ENCODE measurements at regions not wholly inside any gene's neighbourhood (a gene's known extent, or its start where the extent isn't known, plus 50 kb on each side); places are given as distances from the start of the nearest gene placed in this dataset.

DNA sequence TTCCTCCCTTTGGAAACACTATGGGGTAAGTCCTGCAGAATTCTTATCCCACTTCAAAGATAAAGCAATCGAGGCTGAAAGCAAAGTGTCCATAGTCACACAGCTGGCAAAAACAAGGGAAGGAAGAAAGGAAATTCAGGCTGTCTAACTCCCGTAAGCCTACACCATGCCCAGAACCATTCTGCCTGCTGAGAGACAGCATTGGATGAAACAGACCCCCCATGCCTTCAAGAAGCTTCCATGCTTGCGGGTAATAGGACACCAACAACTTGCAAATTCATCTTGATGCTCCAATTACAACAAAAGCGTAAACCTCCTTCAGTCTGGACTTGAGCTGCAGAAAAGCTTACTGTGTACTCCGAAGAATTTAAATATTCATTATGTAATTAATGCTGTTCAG, 181.1 kb upstream of the WWC1 start:
- DNase-seq (ENCODE audit: low read depth) = no peak
- H3K4me3 ChIP-seq (ENCODE audit: low read length) = no peak overlapping the region
- TF ChIP-seq, protein P1, sequence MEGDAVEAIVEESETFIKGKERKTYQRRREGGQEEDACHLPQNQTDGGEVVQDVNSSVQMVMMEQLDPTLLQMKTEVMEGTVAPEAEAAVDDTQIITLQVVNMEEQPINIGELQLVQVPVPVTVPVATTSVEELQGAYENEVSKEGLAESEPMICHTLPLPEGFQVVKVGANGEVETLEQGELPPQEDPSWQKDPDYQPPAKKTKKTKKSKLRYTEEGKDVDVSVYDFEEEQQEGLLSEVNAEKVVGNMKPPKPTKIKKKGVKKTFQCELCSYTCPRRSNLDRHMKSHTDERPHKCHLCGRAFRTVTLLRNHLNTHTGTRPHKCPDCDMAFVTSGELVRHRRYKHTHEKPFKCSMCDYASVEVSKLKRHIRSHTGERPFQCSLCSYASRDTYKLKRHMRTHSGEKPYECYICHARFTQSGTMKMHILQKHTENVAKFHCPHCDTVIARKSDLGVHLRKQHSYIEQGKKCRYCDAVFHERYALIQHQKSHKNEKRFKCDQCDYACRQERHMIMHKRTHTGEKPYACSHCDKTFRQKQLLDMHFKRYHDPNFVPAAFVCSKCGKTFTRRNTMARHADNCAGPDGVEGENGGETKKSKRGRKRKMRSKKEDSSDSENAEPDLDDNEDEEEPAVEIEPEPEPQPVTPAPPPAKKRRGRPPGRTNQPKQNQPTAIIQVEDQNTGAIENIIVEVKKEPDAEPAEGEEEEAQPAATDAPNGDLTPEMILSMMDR (IDR thresholded peaks at IDR 0.05; ENCODE audit: insufficient read depth, low read depth, low read length, missing control alignments) = no peak

DNA sequence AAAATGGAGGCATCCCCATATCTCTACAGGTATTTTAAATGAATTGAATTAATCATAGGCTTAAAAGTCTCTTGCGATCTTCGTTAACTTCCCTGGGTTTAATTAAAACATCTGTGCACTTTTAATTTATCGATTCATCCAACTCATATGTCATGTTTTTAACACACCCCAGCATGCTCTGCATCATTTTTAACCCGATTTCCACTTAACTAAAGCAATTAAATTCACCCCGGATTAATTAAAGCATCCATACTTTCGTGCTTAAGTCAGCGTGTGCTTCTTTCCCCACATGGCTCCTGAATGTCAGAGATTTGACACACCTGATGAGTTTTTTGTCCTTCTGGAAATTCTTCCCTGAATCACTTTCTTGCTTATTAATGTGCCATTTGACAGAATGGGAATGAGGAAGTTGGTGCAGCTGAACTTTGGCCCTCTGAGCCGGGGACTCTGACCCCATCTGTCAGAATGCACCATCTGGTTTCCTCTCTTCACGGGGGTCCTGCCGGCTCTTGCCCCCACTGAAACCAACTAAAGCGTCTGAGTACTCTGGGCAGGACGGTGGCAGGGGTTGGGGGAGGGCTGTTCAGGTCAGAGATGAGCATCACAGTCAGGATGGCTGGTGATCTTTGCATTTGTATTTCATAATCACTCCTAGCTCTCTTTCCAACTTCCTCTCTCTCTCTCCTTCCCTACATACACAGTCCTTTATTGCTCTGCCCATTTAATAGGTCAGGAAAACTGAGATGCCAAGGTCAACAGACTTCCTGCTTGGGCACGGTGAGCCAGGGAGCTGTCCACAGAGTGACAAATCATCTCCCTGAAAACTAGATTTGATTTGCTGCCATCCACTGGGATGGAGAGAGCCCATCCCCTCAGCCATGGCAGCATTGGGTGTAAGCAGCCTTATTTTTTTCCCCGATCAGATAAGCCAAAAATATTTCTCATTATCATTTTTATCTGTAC, 180.3 kb upstream of the WWC1 start:
- DNase-seq (ENCODE audit: low read depth) = no peak
- no peak overlapping the region for H3K4me3 ChIP-seq (ENCODE audit: low read length)
- TF ChIP-seq, protein P1 (IDR thresholded peaks at IDR 0.05; ENCODE audit: insufficient read depth, low read depth, low read length, missing control alignments) = no peak

DNA sequence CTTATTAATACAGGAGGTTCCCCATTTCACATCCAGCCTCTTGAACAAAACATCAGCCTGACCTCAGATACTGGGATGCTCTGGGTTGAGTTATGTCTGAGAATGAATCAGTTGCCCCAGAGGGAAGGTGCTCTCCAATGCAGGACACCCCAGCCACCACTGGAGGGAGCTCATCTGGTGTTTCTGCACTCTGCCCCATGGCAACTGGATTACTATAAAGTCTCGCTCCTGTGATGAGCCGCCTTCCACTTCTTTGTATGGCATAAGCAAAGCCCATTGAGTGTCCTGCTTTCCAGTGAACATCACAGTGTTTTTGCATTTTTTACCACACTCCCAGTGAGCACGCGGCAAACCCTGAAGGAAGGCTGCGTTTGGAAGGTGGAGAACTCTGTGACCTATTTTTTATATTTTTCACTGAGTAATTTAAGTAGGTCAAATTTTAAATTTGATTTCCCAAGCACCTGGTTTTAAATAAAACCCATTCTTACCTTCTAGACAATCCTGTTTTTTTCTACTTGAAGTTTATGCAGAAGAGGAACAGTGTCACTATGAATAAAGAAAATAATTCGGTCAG, 176.9 kb upstream of the WWC1 start:
- TF ChIP-seq, protein P1 (IDR thresholded peaks at IDR 0.05; ENCODE audit: insufficient read depth, low read depth, low read length, missing control alignments) = peak; percentile 82
- H3K4me3 ChIP-seq (ENCODE audit: low read length) = no peak overlapping the region
- DNase-seq (ENCODE audit: low read depth) = peak; percentile 72

DNA sequence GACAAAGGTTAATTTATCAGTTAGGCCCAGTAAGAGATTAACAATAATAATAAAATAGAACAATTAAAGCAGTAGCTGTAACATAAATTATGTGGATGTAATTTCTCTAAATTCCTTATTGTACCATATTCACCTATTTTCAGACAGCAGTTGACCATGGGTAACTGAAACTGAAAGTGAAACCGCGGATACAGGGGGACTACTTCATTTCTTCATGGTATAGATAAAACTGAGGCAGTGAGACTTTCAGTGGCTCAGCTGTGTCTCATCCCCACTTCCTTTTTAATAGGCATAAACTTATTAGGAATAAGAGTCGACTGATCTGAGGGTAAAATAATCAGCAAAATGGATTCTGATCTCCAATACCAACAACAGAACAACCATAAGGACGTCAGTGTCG, 174.0 kb upstream of the WWC1 start:
- no peak overlapping the region for H3K4me3 ChIP-seq (ENCODE audit: low read length)
- TF ChIP-seq, protein P1 (IDR thresholded peaks at IDR 0.05; ENCODE audit: insufficient read depth, low read depth, low read length, missing control alignments) = no peak
- no peak for DNase-seq (ENCODE audit: low read depth)

DNA sequence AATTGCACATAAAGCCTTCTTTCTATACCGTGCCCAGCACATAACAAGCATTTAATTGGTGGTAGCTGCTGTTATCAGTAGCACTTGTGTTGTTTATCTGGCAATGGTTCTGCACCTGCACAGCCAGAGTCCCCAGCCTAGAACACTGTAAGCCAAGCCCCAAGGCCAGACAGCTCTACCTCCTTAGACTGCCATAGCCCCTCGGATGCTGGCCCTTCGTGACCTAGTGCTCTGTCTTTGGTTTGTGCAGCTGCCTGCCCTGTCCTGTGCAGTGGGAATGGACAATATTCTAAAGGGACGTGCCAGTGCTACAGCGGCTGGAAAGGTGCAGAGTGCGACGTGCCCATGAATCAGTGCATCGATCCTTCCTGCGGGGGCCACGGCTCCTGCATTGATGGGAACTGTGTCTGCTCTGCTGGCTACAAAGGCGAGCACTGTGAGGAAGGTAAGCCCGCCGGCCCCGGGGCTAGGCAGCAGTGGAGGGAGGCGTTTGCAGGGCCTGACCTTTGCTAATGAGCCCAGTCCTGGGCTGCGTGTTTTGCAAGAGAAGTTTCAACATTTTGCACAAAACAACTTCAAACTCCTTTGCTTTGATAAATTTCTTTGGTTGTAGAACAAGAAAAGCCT, 173.3 kb upstream of the WWC1 start:
- no peak overlapping the region for H3K4me3 ChIP-seq (ENCODE audit: low read length)
- TF ChIP-seq, protein P1 (IDR thresholded peaks at IDR 0.05; ENCODE audit: insufficient read depth, low read depth, low read length, missing control alignments) = no peak
- DNase-seq (ENCODE audit: low read depth) = no peak

DNA sequence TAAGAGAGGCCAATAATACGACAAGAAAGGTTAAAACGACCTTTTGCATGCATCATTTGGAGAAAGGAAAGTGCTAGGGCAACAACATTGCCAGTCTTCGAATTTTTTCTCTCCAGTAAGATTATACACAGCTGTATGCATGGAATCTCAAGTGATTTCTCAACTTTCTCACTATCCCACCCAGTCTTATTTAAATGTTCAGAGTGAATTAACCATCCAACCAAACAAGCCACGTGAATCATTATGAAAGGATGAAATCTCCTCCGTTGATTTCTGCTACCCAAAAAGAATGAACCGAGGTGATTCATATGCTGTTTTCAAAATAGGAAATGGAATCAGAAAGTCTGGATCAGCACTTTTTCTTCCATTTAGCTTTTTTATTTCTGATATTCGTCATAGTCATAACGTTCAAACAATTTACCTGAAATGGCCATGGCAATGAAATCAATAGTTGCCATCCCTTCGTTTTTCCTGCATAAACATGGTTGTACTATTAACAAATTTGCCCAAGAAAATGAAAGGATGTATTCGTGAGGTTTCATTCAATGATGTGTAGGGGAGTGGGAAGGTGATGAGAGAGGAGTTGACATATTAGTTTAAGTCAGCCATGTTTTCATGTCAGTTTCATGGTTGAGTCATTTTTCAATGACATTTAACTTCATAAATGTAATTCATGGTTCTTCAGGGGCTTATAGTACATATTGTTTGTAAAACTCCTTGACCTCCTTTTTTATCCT, 170.9 kb upstream of the WWC1 start:
- no peak for DNase-seq (ENCODE audit: low read depth)
- H3K4me3 ChIP-seq (ENCODE audit: low read length) = no peak overlapping the region
- TF ChIP-seq, protein P1 (IDR thresholded peaks at IDR 0.05; ENCODE audit: insufficient read depth, low read depth, low read length, missing control alignments) = no peak
